PFSK-1 (cell line): ENCODE measurements at regions not wholly inside any gene's neighbourhood (a gene's known extent, or its start where the extent isn't known, plus 50 kb on each side); places are given as distances from the start of the nearest gene placed in this dataset.

Source experiments
- FOXP2 ChIP-seq: optimal IDR thresholded peaks from 2 replicates; pipeline ENCODE3; 2011; ENCODE audit warnings: borderline replicate concordance, control low read depth, inconsistent platforms; ENCODE audit not compliant: insufficient read depth; ENCODE audit errors: extremely low read length, extremely low read depth
- POLR2AphosphoS5 ChIP-seq: IDR thresholded peaks from 2 replicates; pipeline ENCODE4 v1.6.1; 2012; ENCODE audit warnings: low read depth, mild to moderate bottlenecking, control low read depth, low read length, moderate library complexity
- REST ChIP-seq, 2 experiments: IDR thresholded peaks; 2 replicates each; pipeline versions ENCODE4 v1.6.1 to v1.8.0; 2011 to 2012; ENCODE audit warnings: low read depth in 2 of 2, low read length in 2 of 2, control low read depth in 1 of 2, inconsistent platforms in 1 of 2, mild to moderate bottlenecking in 1 of 2, moderate library complexity in 1 of 2; ENCODE audit not compliant: insufficient read depth in 1 of 2
- SIN3A ChIP-seq: IDR thresholded peaks from 2 replicates; pipeline ENCODE4 v1.6.1; 2012; ENCODE audit warnings: mild to moderate bottlenecking, low read length, moderate library complexity, borderline replicate concordance; ENCODE audit not compliant: insufficient read depth
- TAF1 ChIP-seq: IDR thresholded peaks from 2 replicates; pipeline ENCODE4 v1.6.1; 2012; ENCODE audit warnings: low read length, control low read depth, borderline replicate concordance; ENCODE audit not compliant: insufficient read depth

- TF ChIP-seq FOXP2 (no peak), TAF1 (no peak), SIN3A (no peak), REST (IDR thresholded peaks at IDR 0.05; ENCODE audit: insufficient read depth in 1 of 2, low read depth in 2 of 2, low read length in 2 of 2) (no peak), POLR2AphosphoS5 (no peak)
Observed at GRCh38 chr11:28521075-28521474, 412.9 kb downstream of the METTL15 start.

DNA sequence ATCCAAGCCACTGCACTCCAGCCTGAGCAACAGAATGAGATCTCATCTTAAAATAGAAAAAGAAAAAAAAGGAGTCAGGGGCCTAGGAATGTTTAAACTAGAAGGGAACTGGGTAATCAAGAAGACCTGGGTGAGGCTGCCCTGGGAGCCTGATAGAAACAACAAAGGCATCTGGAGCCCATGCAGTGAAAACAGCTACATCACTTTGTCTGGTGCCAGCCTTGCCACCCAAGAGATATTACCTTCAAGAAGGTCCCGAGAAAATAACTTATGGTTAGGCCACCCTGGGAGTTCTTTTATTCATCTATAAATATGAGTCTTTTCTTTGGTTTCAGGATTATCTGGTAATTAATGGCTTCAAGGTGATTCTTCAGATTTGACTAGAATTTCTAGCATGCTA lies 412.1 kb downstream of the METTL15 start:
- TF ChIP-seq POLR2AphosphoS5 (no peak), REST (IDR thresholded peaks at IDR 0.05; ENCODE audit: insufficient read depth in 1 of 2, low read depth in 2 of 2, low read length in 2 of 2) (no peak), TAF1 (no peak), FOXP2 (no peak), SIN3A (no peak)

- TF ChIP-seq SIN3A (no peak), REST (IDR thresholded peaks at IDR 0.05; ENCODE audit: insufficient read depth in 1 of 2, low read depth in 2 of 2, low read length in 2 of 2) (no peak), POLR2AphosphoS5 (no peak), FOXP2 (no peak), TAF1 (no peak)
Observed at GRCh38 chr11:28518825-28519224, 410.6 kb downstream of the METTL15 start.

- TF ChIP-seq SIN3A, result no peak
- no peak for TF ChIP-seq TAF1
- TF ChIP-seq REST (IDR thresholded peaks at IDR 0.05; ENCODE audit: insufficient read depth in 1 of 2, low read depth in 2 of 2, low read length in 2 of 2), result no peak
- TF ChIP-seq POLR2AphosphoS5, result no peak
- TF ChIP-seq FOXP2, result no peak
Observed at GRCh38 chr11:28517621-28518020, 409.4 kb downstream of the METTL15 start.

- no peak for TF ChIP-seq POLR2AphosphoS5
Observed at GRCh38 chr11:28514391-28514790, 406.2 kb downstream of the METTL15 start.
